Epithelial cell of esophagus (primary cell): ENCODE measurements at regions not wholly inside any gene's neighbourhood (a gene's known extent, or its start where the extent isn't known, plus 50 kb on each side); places are given as distances from the start of the nearest gene placed in this dataset.

ENCODE experiments used
- DNase-seq: peaks from one replicate; pipeline ENCODE4 v3.0.0; 2010; ENCODE audit warnings: low read depth
- H3K4me3 ChIP-seq: 2 replicates; pipeline ENCODE4 v1.5.1; 2011; ENCODE audit warnings: mild to moderate bottlenecking, low read length, control low read depth
- TF ChIP-seq, protein P1 (sequence below): IDR thresholded peaks from 2 replicates; pipeline ENCODE4 v1.5.1; 2011; ENCODE audit warnings: low read depth, mild to moderate bottlenecking, low read length, control low read depth, inconsistent platforms; ENCODE audit not compliant: insufficient read depth; ENCODE audit errors: missing control alignments

- H3K4me3 ChIP-seq: no peak overlapping the region
- no peak for DNase-seq
- TF ChIP-seq, protein P1, sequence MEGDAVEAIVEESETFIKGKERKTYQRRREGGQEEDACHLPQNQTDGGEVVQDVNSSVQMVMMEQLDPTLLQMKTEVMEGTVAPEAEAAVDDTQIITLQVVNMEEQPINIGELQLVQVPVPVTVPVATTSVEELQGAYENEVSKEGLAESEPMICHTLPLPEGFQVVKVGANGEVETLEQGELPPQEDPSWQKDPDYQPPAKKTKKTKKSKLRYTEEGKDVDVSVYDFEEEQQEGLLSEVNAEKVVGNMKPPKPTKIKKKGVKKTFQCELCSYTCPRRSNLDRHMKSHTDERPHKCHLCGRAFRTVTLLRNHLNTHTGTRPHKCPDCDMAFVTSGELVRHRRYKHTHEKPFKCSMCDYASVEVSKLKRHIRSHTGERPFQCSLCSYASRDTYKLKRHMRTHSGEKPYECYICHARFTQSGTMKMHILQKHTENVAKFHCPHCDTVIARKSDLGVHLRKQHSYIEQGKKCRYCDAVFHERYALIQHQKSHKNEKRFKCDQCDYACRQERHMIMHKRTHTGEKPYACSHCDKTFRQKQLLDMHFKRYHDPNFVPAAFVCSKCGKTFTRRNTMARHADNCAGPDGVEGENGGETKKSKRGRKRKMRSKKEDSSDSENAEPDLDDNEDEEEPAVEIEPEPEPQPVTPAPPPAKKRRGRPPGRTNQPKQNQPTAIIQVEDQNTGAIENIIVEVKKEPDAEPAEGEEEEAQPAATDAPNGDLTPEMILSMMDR: no peak
Measured at GRCh38 chr2:123303731-123304130, 721.4 kb upstream of the CNTNAP5 start.
